ENCODE measurements at regions not wholly inside any gene's neighbourhood (a gene's known extent, or its start where the extent isn't known, plus 50 kb on each side); places are given as distances from the start of the nearest gene placed in this dataset.

GRCh38 chr4:132169660-132170059 lies 979.4 kb upstream of the PCDH10 start:
- TF ChIP-seq POLR2AphosphoS5 (IDR thresholded peaks at IDR 0.05; ENCODE audit: borderline replicate concordance, low read depth, low read length) (no peak), EZH2 (IDR thresholded peaks at IDR 0.05) (no peak), FOXP2 (optimal IDR thresholded peaks at IDR 0.05; ENCODE audit: control extremely low read depth, extremely low read length, insufficient read depth) (no peak)
